Osteoblast (primary cell): ENCODE measurements at regions not wholly inside any gene's neighbourhood (a gene's known extent, or its start where the extent isn't known, plus 50 kb on each side); places are given as distances from the start of the nearest gene placed in this dataset.

Experiments
- DNase-seq: peaks from one replicate; pipeline ENCODE4 v3.0.0; 2011; ENCODE audit warnings: low spot score, mixed read lengths; ENCODE audit not compliant: insufficient read length; ENCODE audit errors: missing footprints
- H2AFZ ChIP-seq: 2 replicates; pipeline ENCODE4 v1.6.0; 2011; ENCODE audit warnings: mild to moderate bottlenecking, low read length
- H3K27ac ChIP-seq: 2 replicates; pipeline ENCODE4 v1.5.1; 2011; ENCODE audit warnings: mild to moderate bottlenecking, low read depth, low read length, moderate library complexity
- H3K27me3 ChIP-seq: 2 replicates; pipeline ENCODE4 v1.6.0; 2012; ENCODE audit warnings: mild to moderate bottlenecking, control low read depth, inconsistent platforms, low read length, moderate library complexity; ENCODE audit not compliant: insufficient read depth
- H3K36me3 ChIP-seq: 2 replicates; pipeline ENCODE4 v1.5.1; 2011; ENCODE audit warnings: mild to moderate bottlenecking, low read length, control low read depth, moderate library complexity; ENCODE audit not compliant: insufficient read depth
- H3K4me1 ChIP-seq: 2 replicates; pipeline ENCODE4 v1.5.1; 2011; ENCODE audit warnings: mild to moderate bottlenecking, low read length, control low read depth, moderate library complexity; ENCODE audit not compliant: insufficient read depth
- H3K4me2 ChIP-seq: 2 replicates; pipeline ENCODE4 v1.6.0; 2011; ENCODE audit warnings: mild to moderate bottlenecking, low read length; ENCODE audit not compliant: insufficient read depth
- H3K4me3 ChIP-seq: fragments of 200-600 bp; sonication (generic); 3 replicates; pipeline ENCODE4 v1.5.1; 2012; ENCODE audit warnings: mild to moderate bottlenecking, low read length, inconsistent platforms; ENCODE audit not compliant: insufficient read depth
- H3K79me2 ChIP-seq: 2 replicates; pipeline ENCODE4 v1.6.0; 2012; ENCODE audit warnings: mild to moderate bottlenecking, low read length, control low read depth, inconsistent platforms; ENCODE audit not compliant: insufficient read depth
- H3K9me3 ChIP-seq: 2 replicates; pipeline ENCODE4 v1.5.1; 2011; ENCODE audit warnings: low read depth, low read length, control low read depth
- H4K20me1 ChIP-seq: 2 replicates; pipeline ENCODE4 v1.6.0; 2012; ENCODE audit warnings: mild to moderate bottlenecking, low read length, control low read depth; ENCODE audit not compliant: insufficient read depth
- TF ChIP-seq, protein P1 (sequence below): IDR thresholded peaks from 2 replicates; pipeline ENCODE4 v1.5.1; 2011; ENCODE audit warnings: mild to moderate bottlenecking, low read depth, low read length, moderate library complexity; ENCODE audit errors: extremely low read depth

DNA sequence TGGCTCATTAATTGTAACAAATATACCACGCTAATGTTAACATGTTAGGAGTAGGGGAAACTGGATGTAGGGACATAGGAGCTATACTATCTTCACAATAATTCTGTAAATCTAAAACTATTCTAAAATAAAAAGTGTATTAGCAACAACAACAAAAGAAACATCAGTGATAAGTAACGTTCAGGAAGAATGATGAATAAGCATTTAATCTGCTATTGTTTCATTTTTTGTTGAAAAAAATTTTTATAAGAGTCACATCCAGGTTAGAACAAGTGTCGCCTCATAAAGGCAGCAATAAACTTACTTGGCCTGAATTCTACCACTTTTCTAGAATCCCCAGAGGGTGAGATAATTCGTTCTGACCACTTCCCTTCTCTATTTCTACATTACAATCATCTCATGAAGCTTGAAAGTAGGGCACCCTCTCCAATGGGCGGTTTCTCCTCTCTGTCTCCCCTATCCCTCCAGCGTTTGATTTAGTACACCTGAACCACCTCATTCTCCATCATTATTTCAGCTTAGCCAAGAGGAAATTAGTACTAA is 253.1 kb upstream of the IPO5 start:
- no peak overlapping the region for H3K27ac ChIP-seq
- H3K27me3 ChIP-seq, result no peaks in the 10 kb centered on the region
- H4K20me1 ChIP-seq, result no peaks in the 10 kb centered on the region
- H3K4me1 ChIP-seq, result no peaks in the 10 kb centered on the region
- H3K4me2 ChIP-seq, result no peak overlapping the region
- no peaks in the 10 kb centered on the region for H3K36me3 ChIP-seq
- TF ChIP-seq, protein P1, sequence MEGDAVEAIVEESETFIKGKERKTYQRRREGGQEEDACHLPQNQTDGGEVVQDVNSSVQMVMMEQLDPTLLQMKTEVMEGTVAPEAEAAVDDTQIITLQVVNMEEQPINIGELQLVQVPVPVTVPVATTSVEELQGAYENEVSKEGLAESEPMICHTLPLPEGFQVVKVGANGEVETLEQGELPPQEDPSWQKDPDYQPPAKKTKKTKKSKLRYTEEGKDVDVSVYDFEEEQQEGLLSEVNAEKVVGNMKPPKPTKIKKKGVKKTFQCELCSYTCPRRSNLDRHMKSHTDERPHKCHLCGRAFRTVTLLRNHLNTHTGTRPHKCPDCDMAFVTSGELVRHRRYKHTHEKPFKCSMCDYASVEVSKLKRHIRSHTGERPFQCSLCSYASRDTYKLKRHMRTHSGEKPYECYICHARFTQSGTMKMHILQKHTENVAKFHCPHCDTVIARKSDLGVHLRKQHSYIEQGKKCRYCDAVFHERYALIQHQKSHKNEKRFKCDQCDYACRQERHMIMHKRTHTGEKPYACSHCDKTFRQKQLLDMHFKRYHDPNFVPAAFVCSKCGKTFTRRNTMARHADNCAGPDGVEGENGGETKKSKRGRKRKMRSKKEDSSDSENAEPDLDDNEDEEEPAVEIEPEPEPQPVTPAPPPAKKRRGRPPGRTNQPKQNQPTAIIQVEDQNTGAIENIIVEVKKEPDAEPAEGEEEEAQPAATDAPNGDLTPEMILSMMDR, result no peak
- no peaks in the 10 kb centered on the region for H3K9me3 ChIP-seq
- no peaks in the 10 kb centered on the region for H3K79me2 ChIP-seq
- H3K4me3 ChIP-seq, result no peak overlapping the region
- DNase-seq, result no peak
- H2AFZ ChIP-seq, result no peak overlapping the region

DNA sequence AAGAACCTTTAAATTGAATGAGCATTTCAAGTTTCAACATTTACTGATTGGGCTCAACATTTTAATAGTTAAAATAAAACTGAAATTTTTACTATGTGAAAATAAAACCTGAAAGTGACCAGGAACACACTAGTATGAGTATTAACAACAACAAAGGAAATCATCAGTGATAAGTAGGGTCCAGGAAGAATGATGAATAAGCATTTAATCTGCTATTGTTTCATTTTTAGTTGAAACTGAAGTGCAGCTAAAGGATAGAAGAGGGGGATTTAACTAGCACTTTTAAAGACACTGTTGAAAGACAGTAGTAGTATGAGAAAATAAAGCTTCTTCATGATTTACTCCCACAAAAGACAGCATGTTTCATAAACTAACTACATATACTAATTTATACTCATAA is 250.9 kb upstream of the IPO5 start:
- TF ChIP-seq, protein P1, result no peak
- Histone ChIP-seq H3K4me2 (no peak overlapping the region), H3K9me3 (no peaks in the 10 kb centered on the region), H3K36me3 (no peaks in the 10 kb centered on the region), H3K4me1 (no peaks in the 10 kb centered on the region), H3K79me2 (no peaks in the 10 kb centered on the region), H3K27ac (no peak overlapping the region), H2AFZ (no peak overlapping the region), H3K27me3 (no peaks in the 10 kb centered on the region), H4K20me1 (no peaks in the 10 kb centered on the region), H3K4me3 (no peak overlapping the region)
- no peak for DNase-seq

DNA sequence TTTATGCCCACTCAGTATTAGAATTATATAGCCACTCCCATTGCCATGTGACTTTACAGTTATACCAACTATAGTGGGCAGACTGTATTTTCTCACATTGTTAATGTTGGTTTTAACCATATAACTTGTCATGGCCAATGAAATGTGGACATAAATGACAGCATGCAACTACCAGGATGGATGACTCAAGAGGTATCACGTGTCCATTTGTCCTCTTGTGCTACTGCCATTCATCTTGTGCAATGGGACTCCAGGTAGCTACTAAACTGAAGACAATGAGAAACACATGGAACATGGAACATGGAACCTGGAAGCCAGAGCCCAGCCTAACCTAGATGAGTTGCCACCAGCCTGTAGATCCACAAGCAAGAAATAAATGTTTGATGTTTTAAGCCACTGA is 242.7 kb upstream of the IPO5 start:
- Histone ChIP-seq H3K27ac (no peak overlapping the region), H3K4me3 (no peak overlapping the region), H3K9me3 (no peaks in the 10 kb centered on the region), H3K36me3 (no peaks in the 10 kb centered on the region), H3K4me2 (no peak overlapping the region), H3K27me3 (no peaks in the 10 kb centered on the region), H4K20me1 (no peaks in the 10 kb centered on the region), H3K4me1 (no peaks in the 10 kb centered on the region), H3K79me2 (no peaks in the 10 kb centered on the region), H2AFZ (no peak overlapping the region)
- TF ChIP-seq, protein P1, result no peak
- no peak for DNase-seq

DNA sequence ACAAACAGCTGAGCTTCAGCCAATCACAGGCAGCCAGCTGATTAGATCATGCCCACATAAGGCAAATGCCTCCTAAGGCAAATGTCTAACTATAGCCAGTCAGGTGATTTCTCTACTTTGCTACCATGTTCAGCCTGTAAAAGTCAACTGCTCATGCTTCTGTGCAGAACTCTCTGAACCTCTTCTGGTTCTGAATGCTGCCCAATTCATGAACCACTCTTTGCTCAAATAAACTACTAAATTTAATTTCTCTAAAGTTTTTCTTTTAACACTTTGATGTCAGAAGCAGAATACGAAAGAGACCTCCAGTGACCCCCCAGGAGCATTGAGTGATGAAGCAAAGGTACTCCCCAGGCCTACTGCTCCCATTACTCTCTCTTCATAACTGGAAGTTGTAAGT is 240.7 kb upstream of the IPO5 start:
- Histone ChIP-seq H3K4me2 (no peak overlapping the region), H3K36me3 (no peaks in the 10 kb centered on the region), H4K20me1 (no peaks in the 10 kb centered on the region), H3K27me3 (no peaks in the 10 kb centered on the region), H3K4me1 (no peaks in the 10 kb centered on the region), H3K4me3 (no peak overlapping the region), H2AFZ (no peak overlapping the region), H3K27ac (no peak overlapping the region), H3K79me2 (no peaks in the 10 kb centered on the region), H3K9me3 (no peaks in the 10 kb centered on the region)
- TF ChIP-seq, protein P1, result no peak
- DNase-seq, result no peak
